ENCODE measurements at regions not wholly inside any gene's neighbourhood (a gene's known extent, or its start where the extent isn't known, plus 50 kb on each side); places are given as distances from the start of the nearest gene placed in this dataset.
A peak's percentile ranks its signal among the peaks of the same experiment; 100 is the strongest.

DNA sequence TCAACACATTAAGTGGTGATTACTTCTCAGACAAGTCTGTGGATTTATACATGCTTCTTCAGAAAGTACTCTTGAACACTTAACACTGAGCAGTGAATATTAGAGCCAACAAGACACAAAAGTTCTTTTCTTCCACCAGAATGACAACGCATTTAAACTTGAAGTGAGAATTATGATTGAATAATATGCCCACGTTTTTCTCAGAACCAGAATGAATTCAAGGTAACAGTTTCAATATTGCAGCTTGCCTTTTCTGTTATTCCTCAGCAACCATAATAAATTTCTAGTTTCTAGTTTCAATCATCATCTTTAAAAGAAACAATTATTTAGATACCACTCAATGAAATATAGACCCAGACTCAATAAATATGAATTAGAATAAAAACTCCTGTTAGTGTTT lies 547.0 kb downstream of the NUP35 start:
- no peaks in the 10 kb centered on the region for H3K9me3 ChIP-seq (ENCODE audit: control insufficient read depth in 2 of 3, insufficient read depth in 1 of 3, low read length in 3 of 3)
- TF ChIP-seq, protein P1, sequence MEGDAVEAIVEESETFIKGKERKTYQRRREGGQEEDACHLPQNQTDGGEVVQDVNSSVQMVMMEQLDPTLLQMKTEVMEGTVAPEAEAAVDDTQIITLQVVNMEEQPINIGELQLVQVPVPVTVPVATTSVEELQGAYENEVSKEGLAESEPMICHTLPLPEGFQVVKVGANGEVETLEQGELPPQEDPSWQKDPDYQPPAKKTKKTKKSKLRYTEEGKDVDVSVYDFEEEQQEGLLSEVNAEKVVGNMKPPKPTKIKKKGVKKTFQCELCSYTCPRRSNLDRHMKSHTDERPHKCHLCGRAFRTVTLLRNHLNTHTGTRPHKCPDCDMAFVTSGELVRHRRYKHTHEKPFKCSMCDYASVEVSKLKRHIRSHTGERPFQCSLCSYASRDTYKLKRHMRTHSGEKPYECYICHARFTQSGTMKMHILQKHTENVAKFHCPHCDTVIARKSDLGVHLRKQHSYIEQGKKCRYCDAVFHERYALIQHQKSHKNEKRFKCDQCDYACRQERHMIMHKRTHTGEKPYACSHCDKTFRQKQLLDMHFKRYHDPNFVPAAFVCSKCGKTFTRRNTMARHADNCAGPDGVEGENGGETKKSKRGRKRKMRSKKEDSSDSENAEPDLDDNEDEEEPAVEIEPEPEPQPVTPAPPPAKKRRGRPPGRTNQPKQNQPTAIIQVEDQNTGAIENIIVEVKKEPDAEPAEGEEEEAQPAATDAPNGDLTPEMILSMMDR (IDR thresholded peaks at IDR 0.05; ENCODE audit: borderline replicate concordance, extremely low read depth, insufficient read depth) = no peak
- FAIRE-seq (no peak), DNase-seq (no peak)
- H3K9ac ChIP-seq (ENCODE audit: low read length in 3 of 3) = no peak overlapping the region
- H3K4me3 ChIP-seq (ENCODE audit: low read length in 3 of 3) = no peak overlapping the region
- no peaks in the 10 kb centered on the region for H3K36me3 ChIP-seq (ENCODE audit: control insufficient read depth in 2 of 3, insufficient read depth in 3 of 3, low read length in 3 of 3)
- intact Hi-C loops (cut with DNase I) = no loop called here
- no peaks in the 10 kb centered on the region for H3K27me3 ChIP-seq (ENCODE audit: control insufficient read depth, insufficient read depth, low read length)
- no peak overlapping the region for H3K27ac ChIP-seq (ENCODE audit: low read depth in 2 of 2, low read length in 2 of 2)
- no peaks in the 10 kb centered on the region for H3K4me1 ChIP-seq (ENCODE audit: control insufficient read depth in 2 of 3, insufficient read depth in 2 of 3, low read depth in 1 of 3, low read length in 3 of 3)

DNA sequence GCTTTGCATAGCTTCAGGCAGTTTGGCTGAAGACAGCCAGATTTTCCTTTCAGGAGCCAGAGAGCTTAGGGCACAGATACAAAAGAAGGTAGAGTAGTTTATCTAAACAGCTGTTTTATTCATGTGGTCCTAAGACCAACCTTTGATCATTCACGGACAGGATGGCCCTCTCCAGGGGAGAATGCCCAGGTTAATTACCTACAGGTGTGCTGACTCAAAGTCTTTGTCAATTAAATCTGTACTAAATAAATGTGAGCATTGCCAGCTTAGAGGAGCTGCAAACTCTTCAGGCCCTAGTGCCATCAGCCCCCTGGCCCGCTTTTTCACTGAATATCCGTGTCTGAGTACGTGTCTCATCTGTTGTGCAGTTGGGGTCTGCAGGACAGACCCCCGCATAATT lies 554.7 kb downstream of the NUP35 start:
- no peak overlapping the region for H3K9ac ChIP-seq (ENCODE audit: low read length in 3 of 3)
- no peak overlapping the region for H3K4me3 ChIP-seq (ENCODE audit: low read length in 3 of 3)
- peaks cover 0 to 6% (median 0%) of the 10 kb centered on the region in 3 donors for H3K9me3 ChIP-seq (ENCODE audit: control insufficient read depth in 2 of 3, insufficient read depth in 1 of 3, low read length in 3 of 3)
- TF ChIP-seq, protein P1 (IDR thresholded peaks at IDR 0.05; ENCODE audit: borderline replicate concordance, extremely low read depth, insufficient read depth) = no peak
- intact Hi-C loops (cut with DNase I) = no loop called here
- FAIRE-seq (no peak), DNase-seq (no peak)
- no peaks in the 10 kb centered on the region for H3K36me3 ChIP-seq (ENCODE audit: control insufficient read depth in 2 of 3, insufficient read depth in 3 of 3, low read length in 3 of 3)
- H3K4me1 ChIP-seq (ENCODE audit: control insufficient read depth in 2 of 3, insufficient read depth in 2 of 3, low read depth in 1 of 3, low read length in 3 of 3) = no peaks in the 10 kb centered on the region
- no peaks in the 10 kb centered on the region for H3K27me3 ChIP-seq (ENCODE audit: control insufficient read depth, insufficient read depth, low read length)
- no peak overlapping the region for H3K27ac ChIP-seq (ENCODE audit: low read depth in 2 of 2, low read length in 2 of 2)

DNA sequence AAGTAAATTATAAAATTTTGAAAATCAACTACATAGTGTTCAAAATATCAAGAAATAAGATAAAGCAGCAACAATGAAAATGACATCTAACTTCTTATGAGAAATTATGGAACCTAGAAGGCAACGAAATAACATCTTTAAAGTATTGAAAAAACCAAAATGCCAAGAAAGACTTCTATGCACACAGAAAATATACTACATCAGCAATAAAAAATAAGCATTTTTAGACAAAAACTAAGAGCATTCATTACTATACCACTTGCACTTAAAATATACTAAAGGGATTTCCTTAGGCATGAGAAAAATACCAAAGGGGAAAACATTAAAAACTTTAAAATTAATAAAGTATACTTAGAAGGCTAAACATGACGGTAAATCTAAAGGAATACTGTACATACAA lies 556.3 kb downstream of the NUP35 start:
- no peak overlapping the region for H3K4me3 ChIP-seq (ENCODE audit: low read length in 3 of 3)
- peaks cover 0 to 10% (median 0%) of the 10 kb centered on the region in 3 donors for H3K9me3 ChIP-seq (ENCODE audit: control insufficient read depth in 2 of 3, insufficient read depth in 1 of 3, low read length in 3 of 3)
- no peaks in the 10 kb centered on the region for H3K36me3 ChIP-seq (ENCODE audit: control insufficient read depth in 2 of 3, insufficient read depth in 3 of 3, low read length in 3 of 3)
- DNase-seq = no peak
- TF ChIP-seq, protein P1 (IDR thresholded peaks at IDR 0.05; ENCODE audit: borderline replicate concordance, extremely low read depth, insufficient read depth) = no peak
- no peak overlapping the region for H3K27ac ChIP-seq (ENCODE audit: low read depth in 2 of 2, low read length in 2 of 2)
- intact Hi-C loops (cut with DNase I) = no loop called here
- no peak overlapping the region for H3K9ac ChIP-seq (ENCODE audit: low read length in 3 of 3)
- no peaks in the 10 kb centered on the region for H3K27me3 ChIP-seq (ENCODE audit: control insufficient read depth, insufficient read depth, low read length)
- FAIRE-seq = no peak
- no peaks in the 10 kb centered on the region for H3K4me1 ChIP-seq (ENCODE audit: control insufficient read depth in 2 of 3, insufficient read depth in 2 of 3, low read depth in 1 of 3, low read length in 3 of 3)

- Histone ChIP-seq H3K9ac (ENCODE audit: low read length in 3 of 3) (no peak overlapping the region), H3K4me3 (ENCODE audit: low read length in 3 of 3) (no peak overlapping the region), H3K27ac (ENCODE audit: low read depth in 2 of 2, low read length in 2 of 2) (no peak overlapping the region), H3K9me3 (ENCODE audit: control insufficient read depth in 2 of 3, insufficient read depth in 1 of 3, low read length in 3 of 3) (peaks cover 0 to 10% (median 2%) of the 10 kb centered on the region in 3 donors), H3K4me1 (ENCODE audit: control insufficient read depth in 2 of 3, insufficient read depth in 2 of 3, low read depth in 1 of 3, low read length in 3 of 3) (no peaks in the 10 kb centered on the region), H3K36me3 (ENCODE audit: control insufficient read depth in 2 of 3, insufficient read depth in 3 of 3, low read length in 3 of 3) (no peaks in the 10 kb centered on the region), H3K27me3 (ENCODE audit: control insufficient read depth, insufficient read depth, low read length) (no peaks in the 10 kb centered on the region)
- TF ChIP-seq, protein P1 (IDR thresholded peaks at IDR 0.05; ENCODE audit: borderline replicate concordance, extremely low read depth, insufficient read depth) = no peak
- DNase-seq = no peak
- peak; percentile 94 for FAIRE-seq
- intact Hi-C loops (cut with DNase I) = no loop called here
Observed at GRCh38 chr2:183684686-183685085, 560.4 kb downstream of the NUP35 start.
